Testis (tissue), 2 donors: ENCODE measurements at regions not wholly inside any gene's neighbourhood (a gene's known extent, or its start where the extent isn't known, plus 50 kb on each side); places are given as distances from the start of the nearest gene placed in this dataset.

Source experiments
- CTCF ChIP-seq, 3 experiments: fragments of 450-650 bp in 2 of 3; fragments of 200-600 bp in 1 of 3; sonication (generic) in 1 of 3; IDR thresholded peaks; one replicate each; pipeline ENCODE4 v1.5.1; 2016 to 2019; ENCODE audit warnings: antibody characterized with exemption in 3 of 3, mild to moderate bottlenecking in 2 of 3, moderate library complexity in 1 of 3
- POLR2A ChIP-seq: fragments of 450-650 bp; IDR thresholded peaks from one replicate; pipeline ENCODE4 v1.6.1; 2017; ENCODE audit warnings: antibody characterized with exemption, mild to moderate bottlenecking, moderate library complexity

- TF ChIP-seq CTCF (IDR thresholded peaks at IDR 0.05): no peak
- TF ChIP-seq POLR2A: no peak
These were observed 101.3 kb downstream of the AKAP11 start for GRCh38 chr13:42373048-42373812.
